ENCODE measurements at regions not wholly inside any gene's neighbourhood (a gene's known extent, or its start where the extent isn't known, plus 50 kb on each side); places are given as distances from the start of the nearest gene placed in this dataset.

GRCh38 chr3:194962056-194962455, 276.4 kb downstream of the FAM43A start:
- no peak for TF ChIP-seq TAF1 (IDR thresholded peaks at IDR 0.05; ENCODE audit: borderline replicate concordance, insufficient read depth, low read length)
- no peak for TF ChIP-seq POLR2AphosphoS5 (IDR thresholded peaks at IDR 0.05; ENCODE audit: low read depth, low read length)
- TF ChIP-seq REST (IDR thresholded peaks at IDR 0.05; ENCODE audit: insufficient read depth in 1 of 2, low read depth in 2 of 2, low read length in 2 of 2), result no peak
- no peak for TF ChIP-seq FOXP2 (optimal IDR thresholded peaks at IDR 0.05; ENCODE audit: borderline replicate concordance, extremely low read depth, extremely low read length, insufficient read depth)
- no peak for TF ChIP-seq SIN3A (IDR thresholded peaks at IDR 0.05; ENCODE audit: borderline replicate concordance, insufficient read depth, low read length)

All from PFSK-1 (cell line).